ENCODE measurements at regions not wholly inside any gene's neighbourhood (a gene's known extent, or its start where the extent isn't known, plus 50 kb on each side); places are given as distances from the start of the nearest gene placed in this dataset.

DNA sequence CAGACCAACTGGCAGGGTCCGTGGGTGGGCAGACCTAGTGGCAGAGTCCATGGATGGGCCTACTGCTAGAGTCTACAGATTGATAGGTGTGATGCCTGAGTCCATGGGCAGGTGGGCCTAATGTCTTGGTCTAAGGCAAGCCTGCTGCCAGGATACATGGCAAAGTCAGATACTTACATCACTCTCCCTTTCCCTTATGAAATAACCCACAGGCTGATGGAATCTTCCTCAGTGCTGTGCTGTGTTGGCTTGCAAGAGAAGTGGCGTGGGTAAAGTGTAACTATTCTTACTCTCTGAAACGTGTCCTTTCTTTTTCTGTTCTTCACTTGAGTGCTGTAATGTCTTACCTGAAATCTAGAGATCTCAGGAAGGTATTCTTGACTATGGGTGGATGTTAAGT is 67.3 kb upstream of the ADRB2 start:
- TF ChIP-seq, protein P1, sequence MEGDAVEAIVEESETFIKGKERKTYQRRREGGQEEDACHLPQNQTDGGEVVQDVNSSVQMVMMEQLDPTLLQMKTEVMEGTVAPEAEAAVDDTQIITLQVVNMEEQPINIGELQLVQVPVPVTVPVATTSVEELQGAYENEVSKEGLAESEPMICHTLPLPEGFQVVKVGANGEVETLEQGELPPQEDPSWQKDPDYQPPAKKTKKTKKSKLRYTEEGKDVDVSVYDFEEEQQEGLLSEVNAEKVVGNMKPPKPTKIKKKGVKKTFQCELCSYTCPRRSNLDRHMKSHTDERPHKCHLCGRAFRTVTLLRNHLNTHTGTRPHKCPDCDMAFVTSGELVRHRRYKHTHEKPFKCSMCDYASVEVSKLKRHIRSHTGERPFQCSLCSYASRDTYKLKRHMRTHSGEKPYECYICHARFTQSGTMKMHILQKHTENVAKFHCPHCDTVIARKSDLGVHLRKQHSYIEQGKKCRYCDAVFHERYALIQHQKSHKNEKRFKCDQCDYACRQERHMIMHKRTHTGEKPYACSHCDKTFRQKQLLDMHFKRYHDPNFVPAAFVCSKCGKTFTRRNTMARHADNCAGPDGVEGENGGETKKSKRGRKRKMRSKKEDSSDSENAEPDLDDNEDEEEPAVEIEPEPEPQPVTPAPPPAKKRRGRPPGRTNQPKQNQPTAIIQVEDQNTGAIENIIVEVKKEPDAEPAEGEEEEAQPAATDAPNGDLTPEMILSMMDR (IDR thresholded peaks at IDR 0.05), result no peak
- no peak for TF ChIP-seq POLR2A (IDR thresholded peaks at IDR 0.05)
